Astrocyte (in vitro differentiated cells and primary cell): ENCODE measurements at regions not wholly inside any gene's neighbourhood (a gene's known extent, or its start where the extent isn't known, plus 50 kb on each side); places are given as distances from the start of the nearest gene placed in this dataset.

Experiments
- DNase-seq: peaks from one replicate; pipeline ENCODE4 v3.0.0-alpha.2; 2010; ENCODE audit warnings: low read depth
- FAIRE-seq: peaks from 2 replicates; lab custom pipeline; 2011; peaks lifted over from hg19 to GRCh38; lab: Jason Lieb, UNC
- H2AFZ ChIP-seq: 2 replicates; pipeline ENCODE4 v1.6.0; 2012; ENCODE audit warnings: low read depth, low read length, inconsistent platforms
- H3K27ac ChIP-seq: 2 replicates; pipeline ENCODE4 v1.5.1; 2011; ENCODE audit warnings: low read depth, low read length, inconsistent platforms
- H3K27me3 ChIP-seq: 2 replicates; pipeline ENCODE4 v1.6.0; 2011; ENCODE audit warnings: low read length, inconsistent platforms; ENCODE audit not compliant: insufficient read depth
- H3K36me3 ChIP-seq: 2 replicates; pipeline ENCODE4 v1.5.1; 2011; ENCODE audit warnings: low read length, inconsistent platforms; ENCODE audit not compliant: insufficient read depth
- H3K4me1 ChIP-seq: 2 replicates; pipeline ENCODE4 v1.5.1; 2011; ENCODE audit warnings: low read length, inconsistent platforms; ENCODE audit not compliant: insufficient read depth
- H3K4me2 ChIP-seq: 2 replicates; pipeline ENCODE4 v1.6.0; 2012; ENCODE audit warnings: low read length, inconsistent platforms
- H3K4me3 ChIP-seq: 2 replicates; pipeline ENCODE4 v1.5.1; 2011; ENCODE audit warnings: low read depth, mild to moderate bottlenecking, low read length, inconsistent platforms; ENCODE audit not compliant: insufficient read depth
- H3K79me2 ChIP-seq: 2 replicates; pipeline ENCODE4 v1.6.0; 2012; ENCODE audit warnings: mild to moderate bottlenecking, low read length, inconsistent platforms; ENCODE audit not compliant: insufficient read depth
- H3K9ac ChIP-seq: 2 replicates; pipeline ENCODE4 v1.6.0; 2012; ENCODE audit warnings: mild to moderate bottlenecking, low read length, inconsistent platforms
- H3K9me3 ChIP-seq: 2 replicates; pipeline ENCODE4 v1.5.1; 2012; ENCODE audit warnings: low read depth, mild to moderate bottlenecking, low read length, inconsistent platforms; ENCODE audit not compliant: insufficient read depth
- H4K20me1 ChIP-seq: 2 replicates; pipeline ENCODE4 v1.6.0; 2012; ENCODE audit warnings: low read length, inconsistent platforms; ENCODE audit not compliant: insufficient read depth
- H3K27ac Mint-ChIP-seq: one replicate; pipeline ENCODE4 v1.8.0; 2021; ENCODE audit warnings: mild to moderate bottlenecking, mixed read lengths; ENCODE audit not compliant: unreplicated experiment
- H3K27me3 Mint-ChIP-seq: one replicate; pipeline ENCODE4 v1.8.0; 2021; ENCODE audit warnings: low read depth, mixed read lengths; ENCODE audit not compliant: unreplicated experiment
- H3K36me3 Mint-ChIP-seq: one replicate; pipeline ENCODE4 v1.8.0; 2021; ENCODE audit warnings: low read depth, mixed read lengths; ENCODE audit not compliant: unreplicated experiment
- H3K4me1 Mint-ChIP-seq: one replicate; pipeline ENCODE4 v1.8.0; 2021; ENCODE audit warnings: low read depth, mixed read lengths; ENCODE audit not compliant: unreplicated experiment
- H3K4me3 Mint-ChIP-seq: one replicate; pipeline ENCODE4 v1.8.0; 2021; ENCODE audit warnings: mild to moderate bottlenecking, moderate library complexity, mixed read lengths; ENCODE audit not compliant: unreplicated experiment
- H3K9me3 Mint-ChIP-seq: one replicate; pipeline ENCODE4 v1.8.0; 2021; ENCODE audit warnings: mild to moderate bottlenecking, mixed read lengths; ENCODE audit not compliant: unreplicated experiment
- CTCF ChIP-seq: IDR thresholded peaks from 2 replicates; pipeline ENCODE4 v1.5.1; 2011; ENCODE audit warnings: low read depth, mild to moderate bottlenecking, inconsistent platforms, low read length, moderate library complexity; ENCODE audit not compliant: insufficient read depth
- EZH2 ChIP-seq: IDR thresholded peaks from 2 replicates; pipeline ENCODE4 v1.6.1; 2012; ENCODE audit warnings: mild to moderate bottlenecking, low read length, inconsistent platforms; ENCODE audit not compliant: insufficient read depth

- DNase-seq = no peak
- Histone ChIP-seq H3K36me3 (no peaks in the 10 kb centered on the region), H3K4me2 (no peak overlapping the region), H3K79me2 (no peaks in the 10 kb centered on the region), H3K9ac (no peak overlapping the region), H3K9me3 (no peaks in the 10 kb centered on the region), H3K4me1 (no peaks in the 10 kb centered on the region), H3K27me3 (no peaks in the 10 kb centered on the region), H3K4me3 (no peak overlapping the region), H2AFZ (no peak overlapping the region), H4K20me1 (no peaks in the 10 kb centered on the region), H3K27ac (no peak overlapping the region)
- H3K27ac Mint-ChIP-seq = no peak overlapping the region
- H3K4me1 Mint-ChIP-seq = no peaks in the 10 kb centered on the region
- peaks cover 2% of the 10 kb centered on the region for H3K9me3 Mint-ChIP-seq
- H3K4me3 Mint-ChIP-seq = no peak overlapping the region
- H3K27me3 Mint-ChIP-seq = no peaks in the 10 kb centered on the region
- FAIRE-seq = no peak
- no peaks in the 10 kb centered on the region for H3K36me3 Mint-ChIP-seq
- TF ChIP-seq EZH2 (no peak), CTCF (no peak)
Measured at GRCh38 chrX:146186540-146186939, 368.9 kb downstream of the SLITRK2 start.

- Histone ChIP-seq H3K4me1 (no peaks in the 10 kb centered on the region), H3K36me3 (no peaks in the 10 kb centered on the region), H3K27me3 (no peaks in the 10 kb centered on the region), H3K79me2 (no peaks in the 10 kb centered on the region), H3K9ac (no peak overlapping the region), H3K27ac (no peak overlapping the region), H3K4me3 (no peak overlapping the region), H4K20me1 (no peaks in the 10 kb centered on the region), H2AFZ (no peak overlapping the region), H3K4me2 (no peak overlapping the region), H3K9me3 (no peaks in the 10 kb centered on the region)
- Mint-ChIP-seq H3K4me3 (no peak overlapping the region), H3K27ac (no peak overlapping the region), H3K36me3 (no peaks in the 10 kb centered on the region), H3K27me3 (no peaks in the 10 kb centered on the region), H3K4me1 (no peaks in the 10 kb centered on the region), H3K9me3 (peaks cover 3% of the 10 kb centered on the region)
- FAIRE-seq (no peak), DNase-seq (no peak)
- TF ChIP-seq EZH2 (no peak), CTCF (no peak)
Measured at GRCh38 chrX:146189371-146189770, 371.7 kb downstream of the SLITRK2 start.

GRCh38 chrX:146208821-146209220 lies 391.2 kb downstream of the SLITRK2 start:
- DNase-seq (no peak), FAIRE-seq (peak; percentile 56)
- H3K27me3 Mint-ChIP-seq = no peaks in the 10 kb centered on the region
- Histone ChIP-seq H3K4me3 (no peak overlapping the region), H3K9ac (no peak overlapping the region), H3K36me3 (no peaks in the 10 kb centered on the region), H3K4me1 (no peaks in the 10 kb centered on the region), H2AFZ (no peak overlapping the region), H4K20me1 (no peaks in the 10 kb centered on the region), H3K27me3 (no peaks in the 10 kb centered on the region), H3K27ac (no peak overlapping the region), H3K79me2 (no peaks in the 10 kb centered on the region), H3K9me3 (no peaks in the 10 kb centered on the region), H3K4me2 (no peak overlapping the region)
- no peaks in the 10 kb centered on the region for H3K4me1 Mint-ChIP-seq
- no peak overlapping the region for H3K27ac Mint-ChIP-seq
- H3K9me3 Mint-ChIP-seq = no peaks in the 10 kb centered on the region
- H3K4me3 Mint-ChIP-seq = no peak overlapping the region
- TF ChIP-seq EZH2 = no peak
- no peak for TF ChIP-seq CTCF
- no peaks in the 10 kb centered on the region for H3K36me3 Mint-ChIP-seq
